RWPE2 (cell line): ENCODE measurements at regions not wholly inside any gene's neighbourhood (a gene's known extent, or its start where the extent isn't known, plus 50 kb on each side); places are given as distances from the start of the nearest gene placed in this dataset.

Experiments used
- ATAC-seq: fragments of 200-7000 bp; cut with Tn5 transposase; 3 replicates; pipeline ENCODE4 v1.9.1; 2021; ENCODE audit warnings: low read depth
- DNase-seq: peaks from one replicate; pipeline ENCODE4 v3.0.0-alpha.2; 2020; ENCODE audit warnings: low spot score
- H3K27ac ChIP-seq: fragments of 450-650 bp; 2 replicates; pipeline ENCODE4 v1.5.1; 2017; ENCODE audit warnings: mild to moderate bottlenecking; ENCODE audit not compliant: poor library complexity, severe bottlenecking
- H3K27me3 ChIP-seq: fragments of 250-450 bp; sonication (Bioruptor Pico); 2 replicates; pipeline ENCODE4 v1.5.1; 2021; ENCODE audit warnings: mild to moderate bottlenecking, moderate library complexity; ENCODE audit not compliant: insufficient read depth, poor library complexity, severe bottlenecking
- H3K36me3 ChIP-seq: fragments of 250-450 bp; sonication (Bioruptor Pico); 2 replicates; pipeline ENCODE4 v1.5.1; 2020; ENCODE audit warnings: low read depth, mild to moderate bottlenecking, moderate library complexity
- H3K4me1 ChIP-seq: fragments of 250-450 bp; sonication (Bioruptor Pico); 2 replicates; pipeline ENCODE4 v1.5.1; 2021; ENCODE audit warnings: mild to moderate bottlenecking, moderate library complexity; ENCODE audit not compliant: insufficient read depth, poor library complexity, severe bottlenecking
- H3K4me3 ChIP-seq: fragments of 250-450 bp; sonication (Bioruptor Pico); 2 replicates; pipeline ENCODE4 v1.5.1; 2021; ENCODE audit warnings: mild to moderate bottlenecking, moderate library complexity; ENCODE audit not compliant: severe bottlenecking
- H3K9me3 ChIP-seq: fragments of 250-450 bp; sonication (Bioruptor Pico); 2 replicates; pipeline ENCODE4 v1.5.1; 2021; ENCODE audit warnings: mild to moderate bottlenecking, moderate library complexity; ENCODE audit not compliant: severe bottlenecking
- CTCF ChIP-seq: fragments of 450-650 bp; IDR thresholded peaks from one replicate; pipeline ENCODE4 v1.5.1; 2017; ENCODE audit warnings: mild to moderate bottlenecking, moderate library complexity; ENCODE audit not compliant: poor library complexity, severe bottlenecking

- H3K4me1 ChIP-seq, result peaks cover 10% of the 10 kb centered on the region
Observed at GRCh38 chrX:150196285-150196684, 166.8 kb upstream of the MAMLD1 start.

GRCh38 chrX:150197388-150197787 lies 165.7 kb upstream of the MAMLD1 start:
- peaks cover 12% of the 10 kb centered on the region for H3K4me1 ChIP-seq
- H3K27ac ChIP-seq, result no peak overlapping the region
- DNase-seq (no peak), ATAC-seq (no peak)
- no peaks in the 10 kb centered on the region for H3K27me3 ChIP-seq
- H3K36me3 ChIP-seq, result no peaks in the 10 kb centered on the region
- no peak for TF ChIP-seq CTCF
- no peaks in the 10 kb centered on the region for H3K9me3 ChIP-seq
- no peak overlapping the region for H3K4me3 ChIP-seq

More at GRCh38 chrX:150196285-150196684, 166.8 kb upstream of the MAMLD1 start:
- DNase-seq (no peak), ATAC-seq (no peak)
- H3K27ac ChIP-seq, result no peak overlapping the region
- H3K9me3 ChIP-seq, result no peaks in the 10 kb centered on the region
- H3K27me3 ChIP-seq, result no peaks in the 10 kb centered on the region
- no peaks in the 10 kb centered on the region for H3K36me3 ChIP-seq
- no peak for TF ChIP-seq CTCF
- H3K4me3 ChIP-seq, result no peak overlapping the region

GRCh38 chrX:150198776-150199175 lies 164.3 kb upstream of the MAMLD1 start:
- H3K4me1 ChIP-seq, result peaks cover 18% of the 10 kb centered on the region
- H3K9me3 ChIP-seq, result no peaks in the 10 kb centered on the region
- no peak for TF ChIP-seq CTCF
- ATAC-seq (no peak), DNase-seq (no peak)
- H3K4me3 ChIP-seq, result no peak overlapping the region
- no peak overlapping the region for H3K27ac ChIP-seq
- no peaks in the 10 kb centered on the region for H3K27me3 ChIP-seq
- H3K36me3 ChIP-seq, result no peaks in the 10 kb centered on the region

DNA sequence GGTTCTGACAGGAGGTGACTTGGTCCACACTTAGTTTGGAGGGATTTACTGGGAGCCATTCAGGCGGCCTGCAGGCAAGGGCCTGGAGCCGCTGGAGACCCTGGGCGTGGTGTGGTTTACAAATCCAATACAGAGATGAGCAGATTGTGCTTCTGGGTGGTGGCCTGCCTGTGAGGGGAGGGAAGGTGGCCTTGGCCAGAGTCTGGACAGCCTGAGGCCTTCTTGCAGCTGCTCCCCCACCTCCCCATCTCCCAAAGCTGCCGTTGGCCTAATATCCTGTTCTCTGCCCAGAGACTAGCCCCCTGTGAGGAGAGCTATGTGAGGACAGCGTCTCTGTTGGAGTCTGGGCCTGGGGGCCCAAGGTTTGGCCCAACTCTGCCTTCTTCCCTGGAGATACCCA lies 163.9 kb upstream of the MAMLD1 start:
- TF ChIP-seq CTCF, result no peak

GRCh38 chrX:150199803-150200202 lies 163.3 kb upstream of the MAMLD1 start:
- no peak overlapping the region for H3K4me3 ChIP-seq
- DNase-seq (no peak), ATAC-seq (no peak)
- H3K27me3 ChIP-seq, result no peaks in the 10 kb centered on the region
- no peaks in the 10 kb centered on the region for H3K9me3 ChIP-seq
- no peak for TF ChIP-seq CTCF
- H3K36me3 ChIP-seq, result no peaks in the 10 kb centered on the region
- peak overlapping the region; percentile 66 for H3K27ac ChIP-seq
- peaks cover 18% of the 10 kb centered on the region for H3K4me1 ChIP-seq

More for the DNA sequence above, 163.9 kb upstream of the MAMLD1 start:
- Histone ChIP-seq H3K4me3 (no peak overlapping the region), H3K27me3 (no peaks in the 10 kb centered on the region), H3K27ac (no peak overlapping the region), H3K4me1 (peaks cover 18% of the 10 kb centered on the region), H3K36me3 (no peaks in the 10 kb centered on the region), H3K9me3 (no peaks in the 10 kb centered on the region)
- DNase-seq, result no peak
- no peak for ATAC-seq
